SK-N-SH treated with all-trans-retinoic acid at 6 μM for 48 hours (cell line): ENCODE measurements at regions not wholly inside any gene's neighbourhood (a gene's known extent, or its start where the extent isn't known, plus 50 kb on each side); places are given as distances from the start of the nearest gene placed in this dataset.

Experiments used
- ATAC-seq: fragments of 200-7000 bp; cut with Tn5 transposase; 3 replicates; pipeline ENCODE4 v1.9.1; 2020; ENCODE audit warnings: mild to moderate bottlenecking, moderate library complexity
- BACH2 ChIP-seq: fragments of 250-450 bp; sonication (Bioruptor Pico); IDR thresholded peaks from 2 replicates; pipeline ENCODE4 v1.9.0; 2021; ENCODE audit warnings: mild to moderate bottlenecking, borderline replicate concordance
- CREB5 ChIP-seq: fragments of 250-450 bp; sonication (Bioruptor Pico); IDR thresholded peaks from 2 replicates; pipeline ENCODE4 v1.5.1; 2020; ENCODE audit warnings: low read depth, mild to moderate bottlenecking, moderate library complexity
- CSDC2 ChIP-seq: fragments of 250-450 bp; sonication (Bioruptor Pico); IDR thresholded peaks from 2 replicates; pipeline ENCODE4 v1.5.0; 2020; ENCODE audit warnings: mild to moderate bottlenecking, moderate library complexity
- CSRNP3 ChIP-seq: fragments of 250-450 bp; sonication (Bioruptor Pico); IDR thresholded peaks from 2 replicates; pipeline ENCODE4 v1.5.1; 2021; ENCODE audit warnings: mild to moderate bottlenecking, moderate library complexity
- ESRRG ChIP-seq: fragments of 250-450 bp; sonication (Bioruptor Pico); IDR thresholded peaks from 2 replicates; pipeline ENCODE4 v1.6.1; 2021; ENCODE audit warnings: mild to moderate bottlenecking
- GLIS3 ChIP-seq: fragments of 250-450 bp; sonication (Bioruptor Pico); IDR thresholded peaks from 2 replicates; pipeline ENCODE4 v1.5.0; 2020; ENCODE audit warnings: mild to moderate bottlenecking, moderate library complexity
- PATZ1 ChIP-seq: fragments of 250-450 bp; sonication (Bioruptor Pico); IDR thresholded peaks from 2 replicates; pipeline ENCODE4 v1.8.0; 2020; ENCODE audit warnings: mild to moderate bottlenecking, moderate library complexity, borderline replicate concordance
- POU6F1 ChIP-seq: fragments of 250-450 bp; sonication (Bioruptor Pico); IDR thresholded peaks from 2 replicates; pipeline ENCODE4 v1.8.0; 2021; ENCODE audit warnings: low read depth, mild to moderate bottlenecking, moderate library complexity, borderline replicate concordance
- PPARA ChIP-seq: fragments of 250-450 bp; sonication (Bioruptor Pico); IDR thresholded peaks from 2 replicates; pipeline ENCODE4 v1.5.0; 2020; ENCODE audit warnings: mild to moderate bottlenecking, borderline replicate concordance
- RARB ChIP-seq: fragments of 250-450 bp; sonication (Bioruptor Pico); IDR thresholded peaks from 2 replicates; pipeline ENCODE4 v1.8.0; 2021; ENCODE audit warnings: mild to moderate bottlenecking, moderate library complexity
- SNAI2 ChIP-seq: fragments of 250-450 bp; sonication (Bioruptor Pico); IDR thresholded peaks from 2 replicates; pipeline ENCODE4 v1.5.0; 2020; ENCODE audit warnings: mild to moderate bottlenecking, moderate library complexity
- TCF4 ChIP-seq: fragments of 250-450 bp; sonication (Bioruptor Pico); IDR thresholded peaks from 2 replicates; pipeline ENCODE4 v1.8.0; 2021; ENCODE audit warnings: mild to moderate bottlenecking, moderate library complexity, borderline replicate concordance
- TOX ChIP-seq: fragments of 250-450 bp; sonication (Bioruptor Pico); IDR thresholded peaks from 2 replicates; pipeline ENCODE4 v1.8.0; 2021; ENCODE audit warnings: mild to moderate bottlenecking, moderate library complexity, borderline replicate concordance
- TSHZ2 ChIP-seq: fragments of 250-450 bp; sonication (Bioruptor Pico); IDR thresholded peaks from 2 replicates; pipeline ENCODE4 v1.5.0; 2020; ENCODE audit warnings: mild to moderate bottlenecking, moderate library complexity
- ZC3H10 ChIP-seq: fragments of 250-450 bp; sonication (Bioruptor Pico); IDR thresholded peaks from 2 replicates; pipeline ENCODE4 v1.5.1; 2021; ENCODE audit warnings: mild to moderate bottlenecking, moderate library complexity
- ZFP3 ChIP-seq: fragments of 250-450 bp; sonication (Bioruptor Pico); IDR thresholded peaks from 2 replicates; pipeline ENCODE4 v1.5.0; 2020; ENCODE audit warnings: mild to moderate bottlenecking, moderate library complexity
- ZNF565 ChIP-seq: fragments of 450-650 bp; formaldehyde crosslinking; conservative IDR thresholded peaks from 2 replicates; pipeline ENCODE4 v1.5.0; 2020; ENCODE audit warnings: low read depth, mild to moderate bottlenecking, moderate library complexity
- ZNF8 ChIP-seq: fragments of 450-650 bp; formaldehyde crosslinking; IDR thresholded peaks from 2 replicates; pipeline ENCODE4 v1.5.0; 2020; ENCODE audit warnings: mild to moderate bottlenecking, moderate library complexity

GRCh38 chr11:122050021-122050690, 65.9 kb downstream of the BLID start:
- no peak for TF ChIP-seq GLIS3 (CRISPR knock-in tag)
- no peak for TF ChIP-seq TCF4
- no peak for TF ChIP-seq CSRNP3 (CRISPR knock-in tag)
- TF ChIP-seq PATZ1 (CRISPR knock-in tag), result no peak
- no peak for TF ChIP-seq ESRRG (CRISPR knock-in tag)
- TF ChIP-seq ZNF8 (CRISPR knock-in tag), result no peak
- TF ChIP-seq SNAI2 (CRISPR knock-in tag), result no peak
- TF ChIP-seq ZFP3 (CRISPR knock-in tag), result no peak
- no peak for TF ChIP-seq POU6F1 (CRISPR knock-in tag)
- no peak for TF ChIP-seq ZNF565 (CRISPR knock-in tag)
- no peak for TF ChIP-seq CSDC2
- no peak for TF ChIP-seq BACH2 (CRISPR knock-in tag)
- TF ChIP-seq ZC3H10 (CRISPR knock-in tag), result no peak
- no peak for TF ChIP-seq TOX
- no peak for TF ChIP-seq RARB (CRISPR knock-in tag)
- no peak for TF ChIP-seq PPARA (CRISPR knock-in tag)
- TF ChIP-seq, all 23 proteins: peak for 0
- no peak for ATAC-seq

GRCh38 chr11:122048401-122048800, 67.6 kb downstream of the BLID start:
- no peak for ATAC-seq
- TF ChIP-seq GLIS3 (CRISPR knock-in tag) (no peak), ZNF565 (CRISPR knock-in tag) (no peak), CSRNP3 (CRISPR knock-in tag) (no peak), CSDC2 (no peak), ZC3H10 (CRISPR knock-in tag) (no peak), PATZ1 (CRISPR knock-in tag) (no peak), TSHZ2 (CRISPR knock-in tag) (no peak), CREB5 (CRISPR knock-in tag) (no peak)
- TF ChIP-seq, all 23 proteins: peak for 0
